ENCODE measurements at regions not wholly inside any gene's neighbourhood (a gene's known extent, or its start where the extent isn't known, plus 50 kb on each side); places are given as distances from the start of the nearest gene placed in this dataset.

- H3K27ac ChIP-seq = no peak overlapping the region
- POLR2A ChIA-PET (ENCODE audit: low non-redundant PET) = interaction anchor here (0.6 kb wide), 1 partner anchor 808 kb away, joined by 3 read pairs; no protein-coding TSS in a partner anchor
- CTCF ChIA-PET = no interaction called here
- DNase-seq (ENCODE audit: low spot score) = no peak
- no peak for TF ChIP-seq CTCF (conservative IDR thresholded peaks at IDR 0.05; ENCODE audit: low read depth)
Measured at GRCh38 chr1:22350924-22351767, 100.5 kb upstream of the ZBTB40 start.

- ChIA-PET CTCF (no interaction called here), POLR2A (ENCODE audit: low non-redundant PET) (no interaction called here)
- TF ChIP-seq CTCF (conservative IDR thresholded peaks at IDR 0.05; ENCODE audit: low read depth) = no peak
- H3K27ac ChIP-seq = no peak overlapping the region
- no peak for DNase-seq (ENCODE audit: low spot score)
Measured at GRCh38 chr1:22351768-22352080, 99.9 kb upstream of the ZBTB40 start.

- no peak for TF ChIP-seq CTCF (conservative IDR thresholded peaks at IDR 0.05; ENCODE audit: low read depth)
- DNase-seq (ENCODE audit: low spot score) = no peak
Measured at GRCh38 chr1:22352355-22352754, 99.3 kb upstream of the ZBTB40 start.

GRCh38 chr1:22352896-22353295 lies 98.8 kb upstream of the ZBTB40 start:
- POLR2A ChIA-PET (ENCODE audit: low non-redundant PET) = no interaction called here
- TF ChIP-seq CTCF (conservative IDR thresholded peaks at IDR 0.05; ENCODE audit: low read depth) = no peak
- no peak for DNase-seq (ENCODE audit: low spot score)
- no peak overlapping the region for H3K27ac ChIP-seq
- CTCF ChIA-PET = no interaction called here

More at GRCh38 chr1:22352355-22352754, 99.3 kb upstream of the ZBTB40 start:
- no peak overlapping the region for H3K27ac ChIP-seq
- ChIA-PET CTCF (no interaction called here), POLR2A (ENCODE audit: low non-redundant PET) (no interaction called here)

- CTCF ChIA-PET = no interaction called here
- POLR2A ChIA-PET (ENCODE audit: low non-redundant PET) = no interaction called here
Measured at GRCh38 chr1:22359427-22359826, 92.2 kb upstream of the ZBTB40 start.

More at GRCh38 chr1:22359427-22359826, 92.2 kb upstream of the ZBTB40 start:
- no peak for TF ChIP-seq CTCF (conservative IDR thresholded peaks at IDR 0.05; ENCODE audit: low read depth)
- no peak for DNase-seq (ENCODE audit: low spot score)
- H3K27ac ChIP-seq = no peak overlapping the region
